ENCODE measurements at regions not wholly inside any gene's neighbourhood (a gene's known extent, or its start where the extent isn't known, plus 50 kb on each side); places are given as distances from the start of the nearest gene placed in this dataset.
A peak's percentile ranks its signal among the peaks of the same experiment; 100 is the strongest.

DNA sequence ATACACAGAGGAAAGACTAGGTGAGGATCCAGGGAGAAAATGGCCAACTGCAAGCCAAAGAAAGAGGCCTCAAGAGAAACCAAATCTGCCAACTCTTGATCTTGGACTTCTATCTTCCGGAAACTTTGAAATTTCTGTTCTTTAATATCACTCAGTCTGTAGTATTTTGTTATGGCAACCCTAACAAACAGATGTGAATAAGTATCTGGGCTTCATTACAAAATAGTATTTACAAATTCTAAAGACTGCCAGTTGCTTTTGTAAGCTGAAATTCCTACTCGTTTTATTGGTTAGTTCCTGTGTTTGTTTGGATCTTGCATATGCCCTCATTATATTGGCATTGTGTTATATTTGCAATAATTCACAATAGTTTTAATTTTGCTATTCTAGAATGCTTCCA, 143.2 kb upstream of the USP15 start:
- Histone ChIP-seq H3K4me1 (ENCODE audit: insufficient read depth, low read length, poor library complexity, severe bottlenecking) (no peaks in the 10 kb centered on the region), H3K27ac (ENCODE audit: low read depth, low read length, poor library complexity, severe bottlenecking) (no peak overlapping the region), H3K9me2 (ENCODE audit: insufficient read depth, low read length) (no peaks in the 10 kb centered on the region), H3K79me2 (ENCODE audit: insufficient read depth, low read depth, low read length) (no peaks in the 10 kb centered on the region), H2AFZ (ENCODE audit: low read length) (no peak overlapping the region), H3K4me2 (ENCODE audit: low read length) (no peak overlapping the region), H3K9me3 (ENCODE audit: low read length) (no peaks in the 10 kb centered on the region), H4K20me1 (ENCODE audit: insufficient read depth, low read length) (no peaks in the 10 kb centered on the region), H3K4me3 (ENCODE audit: low read depth, low read length, poor library complexity, severe bottlenecking) (no peak overlapping the region), H3K36me3 (ENCODE audit: insufficient read depth, low read length) (no peaks in the 10 kb centered on the region)
- intact Hi-C loops (cut with micrococcal nuclease; ENCODE audit: unreplicated experiment): no loop called here
- CTCF ChIA-PET (ENCODE audit: unreplicated experiment): no interaction called here
- no TSS peak for BruUV-seq (replicated peaks)
- POLR2A ChIA-PET: no interaction called here
- no peak for TF ChIP-seq EZH2phosphoT487 (IDR thresholded peaks at IDR 0.05; ENCODE audit: borderline replicate concordance, low read depth, low read length)
- TF ChIP-seq, protein P1, sequence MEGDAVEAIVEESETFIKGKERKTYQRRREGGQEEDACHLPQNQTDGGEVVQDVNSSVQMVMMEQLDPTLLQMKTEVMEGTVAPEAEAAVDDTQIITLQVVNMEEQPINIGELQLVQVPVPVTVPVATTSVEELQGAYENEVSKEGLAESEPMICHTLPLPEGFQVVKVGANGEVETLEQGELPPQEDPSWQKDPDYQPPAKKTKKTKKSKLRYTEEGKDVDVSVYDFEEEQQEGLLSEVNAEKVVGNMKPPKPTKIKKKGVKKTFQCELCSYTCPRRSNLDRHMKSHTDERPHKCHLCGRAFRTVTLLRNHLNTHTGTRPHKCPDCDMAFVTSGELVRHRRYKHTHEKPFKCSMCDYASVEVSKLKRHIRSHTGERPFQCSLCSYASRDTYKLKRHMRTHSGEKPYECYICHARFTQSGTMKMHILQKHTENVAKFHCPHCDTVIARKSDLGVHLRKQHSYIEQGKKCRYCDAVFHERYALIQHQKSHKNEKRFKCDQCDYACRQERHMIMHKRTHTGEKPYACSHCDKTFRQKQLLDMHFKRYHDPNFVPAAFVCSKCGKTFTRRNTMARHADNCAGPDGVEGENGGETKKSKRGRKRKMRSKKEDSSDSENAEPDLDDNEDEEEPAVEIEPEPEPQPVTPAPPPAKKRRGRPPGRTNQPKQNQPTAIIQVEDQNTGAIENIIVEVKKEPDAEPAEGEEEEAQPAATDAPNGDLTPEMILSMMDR (conservative IDR thresholded peaks at IDR 0.05; ENCODE audit: low read length): no peak
- no peak for DNase-seq (ENCODE audit: low spot score)

DNA sequence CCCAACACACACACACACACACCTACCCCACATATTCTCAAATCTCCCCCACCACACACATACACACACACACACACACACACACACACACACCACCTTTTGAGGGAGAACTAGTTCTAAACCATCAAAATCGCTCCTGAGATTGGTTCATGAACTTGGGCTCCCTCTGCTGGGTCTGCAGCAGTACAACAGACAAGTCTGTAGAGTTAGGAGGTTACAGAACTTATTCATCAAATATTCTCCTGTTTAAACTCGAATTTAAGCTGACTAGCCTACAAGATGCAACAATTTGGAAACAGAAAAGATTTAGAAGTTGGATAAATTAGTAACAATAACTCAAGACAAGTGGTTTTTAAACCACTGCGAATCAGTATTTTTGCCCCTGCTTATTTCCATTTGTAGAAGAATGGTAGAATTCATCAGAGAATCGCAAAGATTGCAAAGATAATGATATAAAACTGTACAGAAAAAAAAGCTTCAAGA, 136.4 kb upstream of the USP15 start:
- H4K20me1 ChIP-seq (ENCODE audit: insufficient read depth, low read length): no peaks in the 10 kb centered on the region
- H3K4me2 ChIP-seq (ENCODE audit: low read length): no peak overlapping the region
- no peak overlapping the region for H3K27ac ChIP-seq (ENCODE audit: low read depth, low read length, poor library complexity, severe bottlenecking)
- H3K4me1 ChIP-seq (ENCODE audit: insufficient read depth, low read length, poor library complexity, severe bottlenecking): no peaks in the 10 kb centered on the region
- H3K79me2 ChIP-seq (ENCODE audit: insufficient read depth, low read depth, low read length): no peaks in the 10 kb centered on the region
- intact Hi-C loops (cut with micrococcal nuclease; ENCODE audit: unreplicated experiment): no loop called here
- POLR2A ChIA-PET: no interaction called here
- TF ChIP-seq, protein P1 (conservative IDR thresholded peaks at IDR 0.05; ENCODE audit: low read length): peak; percentile 82
- TF ChIP-seq EZH2phosphoT487 (IDR thresholded peaks at IDR 0.05; ENCODE audit: borderline replicate concordance, low read depth, low read length): no peak
- H3K9me3 ChIP-seq (ENCODE audit: low read length): no peaks in the 10 kb centered on the region
- DNase-seq (ENCODE audit: low spot score): peak; percentile 49
- CTCF ChIA-PET (ENCODE audit: unreplicated experiment): interaction anchor here (0.6 kb wide), 1 partner anchor 22 kb away, joined by 3 read pairs; no protein-coding TSS in a partner anchor
- no TSS peak for BruUV-seq (replicated peaks)
- H3K4me3 ChIP-seq (ENCODE audit: low read depth, low read length, poor library complexity, severe bottlenecking): no peak overlapping the region
- H3K36me3 ChIP-seq (ENCODE audit: insufficient read depth, low read length): no peaks in the 10 kb centered on the region
- H2AFZ ChIP-seq (ENCODE audit: low read length): no peak overlapping the region
- H3K9me2 ChIP-seq (ENCODE audit: insufficient read depth, low read length): no peaks in the 10 kb centered on the region

DNA sequence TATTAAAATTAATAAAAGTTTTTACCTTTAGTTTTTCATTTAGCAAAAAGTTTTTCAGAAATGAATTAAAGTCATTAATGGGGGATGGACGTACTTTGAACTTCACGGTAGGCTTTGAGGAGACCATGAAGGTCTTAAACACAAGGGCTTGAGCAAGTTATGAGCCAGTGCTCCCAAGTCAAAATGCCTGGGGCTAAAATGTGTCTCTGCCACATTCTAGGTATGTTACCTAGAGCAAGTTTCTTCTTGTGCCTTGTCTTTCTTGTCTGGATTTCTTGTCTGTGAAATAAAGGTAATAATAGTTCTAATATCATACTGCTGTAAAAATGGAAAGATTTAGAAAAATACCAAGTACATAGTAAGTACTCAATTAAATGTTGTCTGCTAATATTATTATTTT, 132.7 kb upstream of the USP15 start:
- ChIA-PET POLR2A (no interaction called here), CTCF (ENCODE audit: unreplicated experiment) (no interaction called here)
- no peaks in the 10 kb centered on the region for H3K36me3 ChIP-seq (ENCODE audit: insufficient read depth, low read length)
- no peaks in the 10 kb centered on the region for H3K9me2 ChIP-seq (ENCODE audit: insufficient read depth, low read length)
- intact Hi-C loops (cut with micrococcal nuclease; ENCODE audit: unreplicated experiment): no loop called here
- TF ChIP-seq, protein P1 (conservative IDR thresholded peaks at IDR 0.05; ENCODE audit: low read length): no peak
- no peak for TF ChIP-seq EZH2phosphoT487 (IDR thresholded peaks at IDR 0.05; ENCODE audit: borderline replicate concordance, low read depth, low read length)
- no TSS peak for BruUV-seq (replicated peaks)
- H3K79me2 ChIP-seq (ENCODE audit: insufficient read depth, low read depth, low read length): no peaks in the 10 kb centered on the region
- no peaks in the 10 kb centered on the region for H4K20me1 ChIP-seq (ENCODE audit: insufficient read depth, low read length)
- no peaks in the 10 kb centered on the region for H3K4me1 ChIP-seq (ENCODE audit: insufficient read depth, low read length, poor library complexity, severe bottlenecking)
- no peaks in the 10 kb centered on the region for H3K9me3 ChIP-seq (ENCODE audit: low read length)
- DNase-seq (ENCODE audit: low spot score): no peak
- H3K4me2 ChIP-seq (ENCODE audit: low read length): no peak overlapping the region
- H2AFZ ChIP-seq (ENCODE audit: low read length): no peak overlapping the region
- H3K27ac ChIP-seq (ENCODE audit: low read depth, low read length, poor library complexity, severe bottlenecking): no peak overlapping the region
- H3K4me3 ChIP-seq (ENCODE audit: low read depth, low read length, poor library complexity, severe bottlenecking): no peak overlapping the region

Data from OCI-LY7 (cell line).